HepG2 (cell line): ENCODE measurements at regions not wholly inside any gene's neighbourhood (a gene's known extent, or its start where the extent isn't known, plus 50 kb on each side); places are given as distances from the start of the nearest gene placed in this dataset.

Source experiments
- ATAC-seq: fragments of 200-7000 bp; cut with Tn5 transposase; 3 replicates; pipeline ENCODE4 v1.9.1; 2020; ENCODE audit warnings: mild to moderate bottlenecking, moderate library complexity
- BruUV-seq: library from RNA; stranded (reverse); fragments of 400-500 nt; replicated peaks from 2 replicates; lab custom pipeline; 2021; lab: Mats Ljungman, UMichigan
- CTCF ChIA-PET: fragments of 300-600 bp; formaldehyde crosslinking; extraction: SDS; loops from one replicate; lab custom pipeline; 2021; ENCODE audit warnings: low total read pairs, inconsistent platforms, low intra/inter-chr PET ratio; lab: Yijun Ruan, JAX
- POLR2A ChIA-PET: fragments of 350-600 bp; sonication (Branson Sonifier 250); formaldehyde crosslinking; loops from one replicate; lab custom pipeline; 2020; ENCODE audit warnings: antibody characterized with exemption, inconsistent platforms; lab: Yijun Ruan, JAX
- DNase-seq: peaks from one replicate; pipeline ENCODE4 v3.0.0-alpha.2; 2015; ENCODE audit warnings: low spot score
- FAIRE-seq: peaks from 3 replicates; lab custom pipeline; 2011; peaks lifted over from hg19 to GRCh38; lab: Jason Lieb, UNC
- H2AFZ ChIP-seq: one replicate; pipeline ENCODE4 v1.6.1; 2011; ENCODE audit warnings: low read length, inconsistent platforms
- H3K27ac ChIP-seq: fragments of 300-600 bp; 3 replicates; pipeline ENCODE4 v1.8.0; 2011; ENCODE audit warnings: mixed run types, mild to moderate bottlenecking, mixed read lengths, low read length, inconsistent platforms; ENCODE audit not compliant: insufficient read depth; ENCODE audit errors: extremely low read length
- H3K27me3 ChIP-seq, 2 experiments: fragments of 200-600 bp in 1 of 2; 2 replicates in 1 of 2; 3 replicates in 1 of 2; pipeline versions ENCODE4 v1.6.0 to v1.8.0; 2011; ENCODE audit warnings: low read length in 2 of 2, mild to moderate bottlenecking in 2 of 2, moderate library complexity in 2 of 2, inconsistent platforms in 1 of 2; ENCODE audit not compliant: insufficient read depth in 2 of 2, control insufficient read depth in 1 of 2
- H3K36me3 ChIP-seq, 2 experiments: fragments of 200-600 bp in 1 of 2; replicated peaks in 1 of 2; 2 replicates in 1 of 2; 3 replicates in 1 of 2; pipeline versions ENCODE4 v1.5.1 to v1.8.0; 2011; ENCODE audit warnings: low read length in 2 of 2, inconsistent platforms in 1 of 2; ENCODE audit not compliant: insufficient read depth in 2 of 2, control insufficient read depth in 1 of 2
- H3K4me1 ChIP-seq: 2 replicates; pipeline ENCODE4 v1.5.1; 2012; ENCODE audit warnings: low read length, inconsistent platforms; ENCODE audit not compliant: insufficient read depth
- H3K4me2 ChIP-seq: 2 replicates; pipeline ENCODE4 v1.6.0; 2011; ENCODE audit warnings: low read depth, low read length, inconsistent platforms
- H3K4me3 ChIP-seq, 3 experiments: fragments of 200-600 bp in 1 of 3; sonication (generic), shearing (Covaris generic) in 1 of 3; replicated peaks in 1 of 3; 2 replicates each; pipeline ENCODE4 v1.5.1; 2011 to 2016; ENCODE audit warnings: low read length in 3 of 3, inconsistent platforms in 2 of 3, low read depth in 2 of 3, mild to moderate bottlenecking in 2 of 3, control low read depth in 1 of 3, mixed read lengths in 1 of 3; ENCODE audit not compliant: insufficient read depth in 1 of 3
- H3K79me2 ChIP-seq: one replicate; pipeline ENCODE4 v1.6.1; 2011; ENCODE audit warnings: low read length, inconsistent platforms; ENCODE audit not compliant: insufficient read depth
- H3K9ac ChIP-seq: 2 replicates; pipeline ENCODE4 v1.6.0; 2011; ENCODE audit warnings: mild to moderate bottlenecking, low read depth, low read length, inconsistent platforms; ENCODE audit not compliant: insufficient read depth
- H3K9me3 ChIP-seq: 2 replicates; pipeline ENCODE4 v1.5.1; 2012; ENCODE audit warnings: mild to moderate bottlenecking, low read length
- H4K20me1 ChIP-seq: 2 replicates; pipeline ENCODE4 v1.6.0; 2011; ENCODE audit warnings: inconsistent platforms, mild to moderate bottlenecking, low read length, moderate library complexity; ENCODE audit not compliant: insufficient read depth
- ASH2L ChIP-seq: fragments of 300-600, 200-600 bp; sonication (generic); IDR thresholded peaks from 2 replicates; pipeline ENCODE4 v1.7.0; 2017; ENCODE audit warnings: low read depth, mild to moderate bottlenecking, moderate library complexity, mixed read lengths, low read length; ENCODE audit not compliant: insufficient read length
- FOXO1 ChIP-seq: sonication (generic); formaldehyde crosslinking; IDR thresholded peaks from 2 replicates; pipeline ENCODE4 v1.4.0; 2020; ENCODE audit warnings: missing genetic modification reagents
- NCOA2 ChIP-seq: sonication (generic); formaldehyde crosslinking; IDR thresholded peaks from 2 replicates; pipeline ENCODE4 v1.8.0; 2022; ENCODE audit warnings: inconsistent platforms
- NFIB ChIP-seq: sonication (generic); formaldehyde crosslinking; IDR thresholded peaks from 2 replicates; pipeline ENCODE4 v1.9.0; 2021; ENCODE audit warnings: missing genetic modification reagents, mild to moderate bottlenecking, borderline replicate concordance
- PPARG ChIP-seq: conservative IDR thresholded peaks from 2 replicates; pipeline ENCODE4 v1.6.1; 2016; ENCODE audit warnings: missing biosample characterization, missing genetic modification reagents
- SAFB2 ChIP-seq: sonication (generic); formaldehyde crosslinking; IDR thresholded peaks from 2 replicates; pipeline ENCODE4 v1.5.1; 2020; ENCODE audit warnings: missing genetic modification reagents, low read depth, mild to moderate bottlenecking, borderline replicate concordance
- SALL2 ChIP-seq: sonication (generic); formaldehyde crosslinking; IDR thresholded peaks from 2 replicates; pipeline ENCODE4 v1.8.1; 2023; ENCODE audit warnings: mild to moderate bottlenecking, missing genetic modification reagents, inconsistent platforms
- SP1 ChIP-seq, 2 experiments: fragments of 450-650 bp in 1 of 2; sonication (generic) in 1 of 2; formaldehyde crosslinking in 1 of 2; IDR thresholded peaks; 2 replicates each; pipeline versions ENCODE4 v1.4.0 to v1.6.1; 2016 to 2020; ENCODE audit warnings: missing genetic modification reagents in 1 of 2
- ZNF264 ChIP-seq: sonication (generic); formaldehyde crosslinking; IDR thresholded peaks from 2 replicates; pipeline ENCODE4 v1.4.0; 2020; ENCODE audit warnings: missing genetic modification reagents
- ZNF543 ChIP-seq: sonication (generic); formaldehyde crosslinking; IDR thresholded peaks from 2 replicates; pipeline ENCODE4 v1.4.0; 2020; ENCODE audit warnings: mild to moderate bottlenecking, missing genetic modification reagents
- ZNF790 ChIP-seq: sonication (generic); formaldehyde crosslinking; IDR thresholded peaks from 2 replicates; pipeline ENCODE4 v1.8.0; 2022; ENCODE audit warnings: missing genetic modification reagents, mild to moderate bottlenecking, borderline replicate concordance
- WGBS: methylation state at CpG from one replicate; pipeline ENCODE4 v1.1.6; 2017; ENCODE audit warnings: low lambda C conversion rate; 5-methylcytosine and 5-hydroxymethylcytosine counted together
- in situ Hi-C: cut with HindIII; loops from 2 replicates; pipeline ENCODE4 v1.10.0; 2017; ENCODE audit warnings: low pct_unique_long_range_greater_than_20kb; ENCODE audit not compliant: extremely low pct_ligation_motif_present
- intact Hi-C: fragments of 100-400 bp; cut with micrococcal nuclease; formaldehyde crosslinking; loops from one replicate; pipeline ENCODE4 v1.10.0; 2022; ENCODE audit not compliant: unreplicated experiment
- TF ChIP-seq, protein P1 (sequence below): sonication (generic); formaldehyde crosslinking; IDR thresholded peaks from 2 replicates; pipeline ENCODE4 v1.4.0; 2020; ENCODE audit warnings: mild to moderate bottlenecking, missing genetic modification reagents
- TF ChIP-seq, protein P2 (sequence below): sonication (generic); formaldehyde crosslinking; IDR thresholded peaks from 2 replicates; pipeline ENCODE4 v1.9.0; 2021; ENCODE audit warnings: mild to moderate bottlenecking, missing genetic modification reagents
- TF ChIP-seq, protein P3 (sequence below): sonication (generic); formaldehyde crosslinking; IDR thresholded peaks from 2 replicates; pipeline ENCODE4 v1.4.0; 2020; ENCODE audit warnings: low read depth, mild to moderate bottlenecking, missing genetic modification reagents

- TF ChIP-seq SP1 (IDR thresholded peaks at IDR 0.05) (no peak), SP1 (CRISPR knock-in tag; IDR thresholded peaks at IDR 0.05) (no peak), NFIB (CRISPR knock-in tag) (no peak)
Measured at GRCh38 chr13:103528437-103528836, 462.2 kb upstream of the SLC10A2 start (continued).

DNA sequence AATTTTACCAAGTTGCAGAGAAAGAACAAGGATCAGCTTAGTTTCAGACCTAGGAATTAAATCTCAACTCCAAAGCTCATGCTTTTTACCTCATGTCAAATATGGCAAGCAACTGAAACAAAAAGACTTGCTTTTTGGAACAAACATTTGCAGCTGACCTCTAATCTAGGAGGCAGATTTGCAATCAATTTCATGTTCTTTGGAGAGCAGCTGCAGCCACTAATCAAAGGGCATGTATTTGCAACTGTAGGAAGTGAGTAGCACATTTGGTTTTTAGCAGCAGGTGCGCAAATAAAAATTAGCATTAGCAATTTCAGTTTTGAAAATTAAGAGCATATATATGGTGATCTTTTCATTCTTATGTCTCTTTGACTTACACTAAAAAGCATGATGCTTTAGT, 459.3 kb upstream of the SLC10A2 start:
- WGBS: 93% methylated on average over 1 of the region's 1 CpG
- H3K36me3 ChIP-seq: no peaks in the 10 kb centered on the region
- H3K9me3 ChIP-seq: peaks cover 69% of the 10 kb centered on the region
- DNase-seq (no peak), FAIRE-seq (no peak), ATAC-seq (no peak)
- H3K9ac ChIP-seq: no peak overlapping the region
- BruUV-seq: no TSS peak
- no peak overlapping the region for H3K4me2 ChIP-seq
- intact Hi-C loops: no loop called here
- no peaks in the 10 kb centered on the region for H3K79me2 ChIP-seq
- no peak overlapping the region for H3K27ac ChIP-seq
- ChIA-PET CTCF (no interaction called here), POLR2A (no interaction called here)
- no peak overlapping the region for H2AFZ ChIP-seq
- in situ Hi-C loops: no loop called here
- H4K20me1 ChIP-seq: no peaks in the 10 kb centered on the region
- H3K27me3 ChIP-seq: no peaks in the 10 kb centered on the region
- no peak overlapping the region for H3K4me3 ChIP-seq
- no peaks in the 10 kb centered on the region for H3K4me1 ChIP-seq
- no peak for TF ChIP-seq SAFB2 (CRISPR knock-in tag)
- TF ChIP-seq ZNF790 (CRISPR knock-in tag): no peak
- no peak for TF ChIP-seq PPARG (CRISPR knock-in tag)
- TF ChIP-seq, protein P1, sequence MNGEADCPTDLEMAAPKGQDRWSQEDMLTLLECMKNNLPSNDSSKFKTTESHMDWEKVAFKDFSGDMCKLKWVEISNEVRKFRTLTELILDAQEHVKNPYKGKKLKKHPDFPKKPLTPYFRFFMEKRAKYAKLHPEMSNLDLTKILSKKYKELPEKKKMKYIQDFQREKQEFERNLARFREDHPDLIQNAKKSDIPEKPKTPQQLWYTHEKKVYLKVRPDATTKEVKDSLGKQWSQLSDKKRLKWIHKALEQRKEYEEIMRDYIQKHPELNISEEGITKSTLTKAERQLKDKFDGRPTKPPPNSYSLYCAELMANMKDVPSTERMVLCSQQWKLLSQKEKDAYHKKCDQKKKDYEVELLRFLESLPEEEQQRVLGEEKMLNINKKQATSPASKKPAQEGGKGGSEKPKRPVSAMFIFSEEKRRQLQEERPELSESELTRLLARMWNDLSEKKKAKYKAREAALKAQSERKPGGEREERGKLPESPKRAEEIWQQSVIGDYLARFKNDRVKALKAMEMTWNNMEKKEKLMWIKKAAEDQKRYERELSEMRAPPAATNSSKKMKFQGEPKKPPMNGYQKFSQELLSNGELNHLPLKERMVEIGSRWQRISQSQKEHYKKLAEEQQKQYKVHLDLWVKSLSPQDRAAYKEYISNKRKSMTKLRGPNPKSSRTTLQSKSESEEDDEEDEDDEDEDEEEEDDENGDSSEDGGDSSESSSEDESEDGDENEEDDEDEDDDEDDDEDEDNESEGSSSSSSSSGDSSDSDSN: no peak
- TF ChIP-seq, protein P2, sequence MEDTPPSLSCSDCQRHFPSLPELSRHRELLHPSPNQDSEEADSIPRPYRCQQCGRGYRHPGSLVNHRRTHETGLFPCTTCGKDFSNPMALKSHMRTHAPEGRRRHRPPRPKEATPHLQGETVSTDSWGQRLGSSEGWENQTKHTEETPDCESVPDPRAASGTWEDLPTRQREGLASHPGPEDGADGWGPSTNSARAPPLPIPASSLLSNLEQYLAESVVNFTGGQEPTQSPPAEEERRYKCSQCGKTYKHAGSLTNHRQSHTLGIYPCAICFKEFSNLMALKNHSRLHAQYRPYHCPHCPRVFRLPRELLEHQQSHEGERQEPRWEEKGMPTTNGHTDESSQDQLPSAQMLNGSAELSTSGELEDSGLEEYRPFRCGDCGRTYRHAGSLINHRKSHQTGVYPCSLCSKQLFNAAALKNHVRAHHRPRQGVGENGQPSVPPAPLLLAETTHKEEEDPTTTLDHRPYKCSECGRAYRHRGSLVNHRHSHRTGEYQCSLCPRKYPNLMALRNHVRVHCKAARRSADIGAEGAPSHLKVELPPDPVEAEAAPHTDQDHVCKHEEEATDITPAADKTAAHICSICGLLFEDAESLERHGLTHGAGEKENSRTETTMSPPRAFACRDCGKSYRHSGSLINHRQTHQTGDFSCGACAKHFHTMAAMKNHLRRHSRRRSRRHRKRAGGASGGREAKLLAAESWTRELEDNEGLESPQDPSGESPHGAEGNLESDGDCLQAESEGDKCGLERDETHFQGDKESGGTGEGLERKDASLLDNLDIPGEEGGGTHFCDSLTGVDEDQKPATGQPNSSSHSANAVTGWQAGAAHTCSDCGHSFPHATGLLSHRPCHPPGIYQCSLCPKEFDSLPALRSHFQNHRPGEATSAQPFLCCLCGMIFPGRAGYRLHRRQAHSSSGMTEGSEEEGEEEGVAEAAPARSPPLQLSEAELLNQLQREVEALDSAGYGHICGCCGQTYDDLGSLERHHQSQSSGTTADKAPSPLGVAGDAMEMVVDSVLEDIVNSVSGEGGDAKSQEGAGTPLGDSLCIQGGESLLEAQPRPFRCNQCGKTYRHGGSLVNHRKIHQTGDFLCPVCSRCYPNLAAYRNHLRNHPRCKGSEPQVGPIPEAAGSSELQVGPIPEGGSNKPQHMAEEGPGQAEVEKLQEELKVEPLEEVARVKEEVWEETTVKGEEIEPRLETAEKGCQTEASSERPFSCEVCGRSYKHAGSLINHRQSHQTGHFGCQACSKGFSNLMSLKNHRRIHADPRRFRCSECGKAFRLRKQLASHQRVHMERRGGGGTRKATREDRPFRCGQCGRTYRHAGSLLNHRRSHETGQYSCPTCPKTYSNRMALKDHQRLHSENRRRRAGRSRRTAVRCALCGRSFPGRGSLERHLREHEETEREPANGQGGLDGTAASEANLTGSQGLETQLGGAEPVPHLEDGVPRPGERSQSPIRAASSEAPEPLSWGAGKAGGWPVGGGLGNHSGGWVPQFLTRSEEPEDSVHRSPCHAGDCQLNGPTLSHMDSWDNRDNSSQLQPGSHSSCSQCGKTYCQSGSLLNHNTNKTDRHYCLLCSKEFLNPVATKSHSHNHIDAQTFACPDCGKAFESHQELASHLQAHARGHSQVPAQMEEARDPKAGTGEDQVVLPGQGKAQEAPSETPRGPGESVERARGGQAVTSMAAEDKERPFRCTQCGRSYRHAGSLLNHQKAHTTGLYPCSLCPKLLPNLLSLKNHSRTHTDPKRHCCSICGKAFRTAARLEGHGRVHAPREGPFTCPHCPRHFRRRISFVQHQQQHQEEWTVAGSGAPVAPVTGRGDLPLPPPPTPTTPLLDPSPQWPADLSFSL: no peak
- TF ChIP-seq NCOA2: no peak
- TF ChIP-seq FOXO1 (CRISPR knock-in tag): no peak
- TF ChIP-seq ZNF264 (CRISPR knock-in tag): no peak
- TF ChIP-seq ZNF543: no peak
- TF ChIP-seq, protein P3, sequence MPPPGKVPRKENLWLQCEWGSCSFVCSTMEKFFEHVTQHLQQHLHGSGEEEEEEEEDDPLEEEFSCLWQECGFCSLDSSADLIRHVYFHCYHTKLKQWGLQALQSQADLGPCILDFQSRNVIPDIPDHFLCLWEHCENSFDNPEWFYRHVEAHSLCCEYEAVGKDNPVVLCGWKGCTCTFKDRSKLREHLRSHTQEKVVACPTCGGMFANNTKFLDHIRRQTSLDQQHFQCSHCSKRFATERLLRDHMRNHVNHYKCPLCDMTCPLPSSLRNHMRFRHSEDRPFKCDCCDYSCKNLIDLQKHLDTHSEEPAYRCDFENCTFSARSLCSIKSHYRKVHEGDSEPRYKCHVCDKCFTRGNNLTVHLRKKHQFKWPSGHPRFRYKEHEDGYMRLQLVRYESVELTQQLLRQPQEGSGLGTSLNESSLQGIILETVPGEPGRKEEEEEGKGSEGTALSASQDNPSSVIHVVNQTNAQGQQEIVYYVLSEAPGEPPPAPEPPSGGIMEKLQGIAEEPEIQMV: no peak
- TF ChIP-seq ASH2L: no peak
- no peak for TF ChIP-seq SALL2 (CRISPR knock-in tag)
